ENCODE measurements at regions not wholly inside any gene's neighbourhood (a gene's known extent, or its start where the extent isn't known, plus 50 kb on each side); places are given as distances from the start of the nearest gene placed in this dataset.
"Not testable (repeated sequence)": the region's sequence is repeated elsewhere in the genome, so short reads cannot be mapped to it uniquely, and the experiment has no call there.

- ChIA-PET CTCF (interaction anchor here (0.7 kb wide), 1 partner anchor 1207 kb away, joined by 3 read pairs; no protein-coding TSS in a partner anchor), POLR2A (no interaction called here)
- peak; percentile 11 for DNase-seq (ENCODE audit: unreplicated experiment)
- Mint-ChIP-seq H3K27ac (ENCODE audit: low read depth, unreplicated experiment) (no peak overlapping the region), H3K9me3 (ENCODE audit: unreplicated experiment) (peaks cover 5% of the 10 kb centered on the region), H3K4me3 (ENCODE audit: unreplicated experiment) (no peak overlapping the region), H3K27me3 (ENCODE audit: insufficient read depth, unreplicated experiment) (no peaks in the 10 kb centered on the region), H3K36me3 (ENCODE audit: insufficient read depth, unreplicated experiment) (no peaks in the 10 kb centered on the region), H3K4me1 (ENCODE audit: insufficient read depth, unreplicated experiment) (no peaks in the 10 kb centered on the region)
- no TSS peak for BruUV-seq (replicated peaks)
- no peak for TF ChIP-seq CTCF (IDR thresholded peaks at IDR 0.05; ENCODE audit: unreplicated experiment)
- intact Hi-C loops (cut with micrococcal nuclease): no loop called here
Measured at GRCh38 chr18:70578480-70578879, 289.6 kb downstream of the SOCS6 start.

- DNase-seq (ENCODE audit: unreplicated experiment): no peak
- ChIA-PET CTCF (interaction anchor here (1.5 kb wide), 1 partner anchor 87 kb away, joined by 5 read pairs; no protein-coding TSS in a partner anchor), POLR2A (no interaction called here)
- intact Hi-C loops (cut with micrococcal nuclease): no loop called here
- Mint-ChIP-seq H3K36me3 (ENCODE audit: insufficient read depth, unreplicated experiment) (no peaks in the 10 kb centered on the region), H3K4me3 (ENCODE audit: unreplicated experiment) (no peak overlapping the region), H3K9me3 (ENCODE audit: unreplicated experiment) (peaks cover 5% of the 10 kb centered on the region), H3K27me3 (ENCODE audit: insufficient read depth, unreplicated experiment) (no peaks in the 10 kb centered on the region), H3K27ac (ENCODE audit: low read depth, unreplicated experiment) (no peak overlapping the region), H3K4me1 (ENCODE audit: insufficient read depth, unreplicated experiment) (no peaks in the 10 kb centered on the region)
- no peak for TF ChIP-seq CTCF (IDR thresholded peaks at IDR 0.05; ENCODE audit: unreplicated experiment)
- BruUV-seq (replicated peaks): no TSS peak
Measured at GRCh38 chr18:70577023-70577420, 288.2 kb downstream of the SOCS6 start.

- Mint-ChIP-seq H3K27ac (ENCODE audit: low read depth, unreplicated experiment) (no peak overlapping the region), H3K9me3 (ENCODE audit: unreplicated experiment) (peaks cover 5% of the 10 kb centered on the region), H3K4me3 (ENCODE audit: unreplicated experiment) (no peak overlapping the region), H3K4me1 (ENCODE audit: insufficient read depth, unreplicated experiment) (no peaks in the 10 kb centered on the region), H3K27me3 (ENCODE audit: insufficient read depth, unreplicated experiment) (no peaks in the 10 kb centered on the region), H3K36me3 (ENCODE audit: insufficient read depth, unreplicated experiment) (no peaks in the 10 kb centered on the region)
- CTCF ChIA-PET: interaction anchor here (1.5 kb wide), 1 partner anchor 86 kb away, joined by 5 read pairs; no protein-coding TSS in a partner anchor
- POLR2A ChIA-PET: no interaction called here
- no peak for DNase-seq (ENCODE audit: unreplicated experiment)
- no TSS peak for BruUV-seq (replicated peaks)
- no peak for TF ChIP-seq CTCF (IDR thresholded peaks at IDR 0.05; ENCODE audit: unreplicated experiment)
- intact Hi-C loops (cut with micrococcal nuclease): no loop called here
Measured at GRCh38 chr18:70576276-70577022, 287.6 kb downstream of the SOCS6 start.

- H3K4me3 Mint-ChIP-seq (ENCODE audit: unreplicated experiment); DNase-seq (ENCODE audit: unreplicated experiment); H3K9me3 Mint-ChIP-seq (ENCODE audit: unreplicated experiment); H3K27me3 Mint-ChIP-seq (ENCODE audit: insufficient read depth, unreplicated experiment); BruUV-seq (replicated peaks); intact Hi-C loops (cut with micrococcal nuclease); H3K4me1 Mint-ChIP-seq (ENCODE audit: insufficient read depth, unreplicated experiment); H3K36me3 Mint-ChIP-seq (ENCODE audit: insufficient read depth, unreplicated experiment); H3K27ac Mint-ChIP-seq (ENCODE audit: low read depth, unreplicated experiment); CTCF ChIA-PET: not testable (repeated sequence)
- POLR2A ChIA-PET: interaction anchor here (0.6 kb wide), 1 partner anchor 46 kb away, joined by 4 read pairs; no protein-coding TSS in a partner anchor
Measured at GRCh38 chr18:70574951-70575350, 286.1 kb downstream of the SOCS6 start.

GRCh38 chr18:70569647-70570046, 280.8 kb downstream of the SOCS6 start:
- DNase-seq (ENCODE audit: unreplicated experiment); H3K27me3 Mint-ChIP-seq (ENCODE audit: insufficient read depth, unreplicated experiment); H3K27ac Mint-ChIP-seq (ENCODE audit: low read depth, unreplicated experiment); intact Hi-C loops (cut with micrococcal nuclease); H3K9me3 Mint-ChIP-seq (ENCODE audit: unreplicated experiment); POLR2A ChIA-PET; H3K4me3 Mint-ChIP-seq (ENCODE audit: unreplicated experiment); CTCF ChIA-PET; H3K4me1 Mint-ChIP-seq (ENCODE audit: insufficient read depth, unreplicated experiment); BruUV-seq (replicated peaks); H3K36me3 Mint-ChIP-seq (ENCODE audit: insufficient read depth, unreplicated experiment): not testable (repeated sequence)

Measured in MCF 10A (cell line).